NOMO-1 treated with dmso at 0.1 percent for 144 hours (cell line): ENCODE measurements at regions not wholly inside any gene's neighbourhood (a gene's known extent, or its start where the extent isn't known, plus 50 kb on each side); places are given as distances from the start of the nearest gene placed in this dataset.

Experiments used
- DNase-seq: peaks from one replicate; lab custom pipeline; 2025; ENCODE audit not compliant: unreplicated experiment; lab: John Stamatoyannopoulos, UW

DNA sequence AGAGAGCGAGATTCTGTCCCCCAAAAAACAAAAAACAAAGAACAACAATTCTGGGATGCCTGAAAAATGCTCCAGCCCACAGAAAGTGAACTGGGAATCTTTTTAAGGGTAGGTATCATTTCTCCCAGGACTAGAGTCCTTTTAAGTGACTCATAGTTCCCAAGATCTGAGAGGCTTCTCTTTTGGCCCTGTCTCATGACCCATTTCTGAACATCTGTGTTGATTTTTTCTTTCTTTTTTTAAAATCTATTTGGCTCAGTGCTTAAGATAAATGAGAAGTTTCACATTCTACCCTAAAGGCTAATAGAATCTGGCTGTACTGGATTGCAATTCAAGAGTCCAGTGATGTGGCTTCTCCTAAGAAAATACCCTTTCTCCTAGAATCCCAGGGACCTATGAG, 217.6 kb upstream of the FOXQ1 start:
- no peak for DNase-seq

DNA sequence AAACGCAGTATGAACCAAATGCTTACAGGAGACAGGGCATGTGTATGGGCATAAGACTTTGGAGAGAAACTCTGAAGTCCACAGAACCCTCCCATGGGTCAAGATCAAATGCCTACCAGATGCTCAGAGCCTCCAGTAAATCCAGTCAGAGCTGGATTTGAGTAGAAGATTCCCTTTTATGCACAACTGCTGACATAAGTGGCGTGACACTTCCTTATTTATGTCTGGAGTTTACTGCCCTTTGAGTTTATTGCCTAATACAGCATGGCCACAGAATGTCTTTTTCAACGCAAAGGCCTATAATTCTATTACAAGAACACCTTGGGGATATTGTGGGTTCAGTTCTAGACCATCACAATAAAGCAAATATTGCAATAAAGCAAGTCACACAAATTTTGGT, 220.0 kb upstream of the FOXQ1 start:
- no peak for DNase-seq

DNA sequence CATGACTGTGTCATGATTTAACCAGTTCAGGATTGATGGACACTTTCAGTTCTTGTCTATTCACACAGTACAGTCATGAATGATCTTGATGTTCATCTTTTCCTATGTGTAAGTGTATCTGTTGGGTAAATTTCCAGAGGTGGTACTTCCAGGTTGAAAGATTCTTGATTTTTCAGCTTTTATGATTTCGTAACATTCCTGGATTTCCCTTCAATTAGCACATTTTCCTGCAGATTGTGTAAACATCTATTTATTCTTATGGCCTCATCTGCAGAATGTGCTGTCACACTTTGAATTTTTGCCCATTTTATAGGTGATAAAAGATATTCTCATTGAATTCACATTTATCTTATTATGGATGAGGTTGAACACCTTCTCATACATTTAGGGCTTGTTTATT, 222.0 kb upstream of the FOXQ1 start:
- no peak for DNase-seq

DNA sequence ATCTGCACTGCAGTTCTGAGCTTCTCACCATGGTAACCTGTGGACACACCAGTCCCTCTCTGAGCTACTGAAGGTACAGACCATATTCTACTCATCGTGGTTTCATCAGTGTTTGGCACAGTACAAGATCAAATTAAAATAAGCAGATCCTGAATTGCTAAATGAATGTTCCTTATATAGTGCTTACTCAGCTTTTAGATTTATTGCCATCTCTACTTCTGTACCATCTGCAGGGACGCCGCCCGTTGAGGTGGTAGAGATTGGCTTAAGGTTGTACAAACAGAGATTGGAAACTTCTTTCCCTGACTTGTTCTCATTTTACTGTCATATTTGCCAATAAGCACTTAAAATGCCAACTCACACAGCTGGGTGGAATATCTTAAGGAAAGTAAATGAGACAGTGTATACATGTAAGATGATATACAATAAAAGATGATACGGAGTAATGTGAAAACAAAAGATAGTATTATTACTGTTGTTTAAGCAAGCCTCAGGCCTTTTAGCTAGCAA, 223.4 kb upstream of the FOXQ1 start:
- no peak for DNase-seq

- DNase-seq, result no peak
Measured at GRCh38 chr6:1087154-1087843, 224.6 kb upstream of the FOXQ1 start.

DNA sequence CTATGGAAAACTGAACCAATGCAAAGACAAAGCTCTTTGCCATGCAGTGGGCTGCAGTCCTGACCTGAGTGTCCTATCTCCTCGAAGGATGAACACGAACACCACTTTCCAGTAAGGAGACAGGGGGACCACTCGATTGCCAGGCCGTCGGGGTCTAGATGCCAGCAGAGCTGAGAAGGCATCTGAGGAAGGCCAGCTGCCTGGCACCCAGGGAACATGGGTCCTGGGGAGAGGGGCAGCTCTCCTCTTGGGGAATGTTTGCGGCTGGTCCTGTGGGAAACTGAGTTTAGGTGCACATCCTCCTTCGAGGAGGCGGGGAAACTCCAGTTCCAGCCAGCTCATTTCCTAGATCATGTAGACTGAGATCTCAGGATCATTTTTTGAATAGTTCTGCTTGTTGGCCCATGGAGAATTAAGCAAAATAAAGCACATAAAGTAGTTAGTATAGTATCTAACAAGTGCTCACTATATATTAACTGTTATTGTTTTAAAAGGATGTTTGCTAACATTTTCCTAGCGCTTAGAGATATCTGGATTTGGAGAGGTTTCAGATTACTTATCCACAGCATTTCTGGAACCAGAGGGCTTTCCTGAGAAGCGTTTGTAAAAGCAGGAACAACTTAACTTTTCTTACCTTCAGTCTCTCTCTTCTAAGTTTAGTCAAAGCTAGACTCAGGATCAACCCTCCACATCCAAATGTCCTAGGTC, 225.3 kb upstream of the FOXQ1 start:
- DNase-seq, result no peak

DNA sequence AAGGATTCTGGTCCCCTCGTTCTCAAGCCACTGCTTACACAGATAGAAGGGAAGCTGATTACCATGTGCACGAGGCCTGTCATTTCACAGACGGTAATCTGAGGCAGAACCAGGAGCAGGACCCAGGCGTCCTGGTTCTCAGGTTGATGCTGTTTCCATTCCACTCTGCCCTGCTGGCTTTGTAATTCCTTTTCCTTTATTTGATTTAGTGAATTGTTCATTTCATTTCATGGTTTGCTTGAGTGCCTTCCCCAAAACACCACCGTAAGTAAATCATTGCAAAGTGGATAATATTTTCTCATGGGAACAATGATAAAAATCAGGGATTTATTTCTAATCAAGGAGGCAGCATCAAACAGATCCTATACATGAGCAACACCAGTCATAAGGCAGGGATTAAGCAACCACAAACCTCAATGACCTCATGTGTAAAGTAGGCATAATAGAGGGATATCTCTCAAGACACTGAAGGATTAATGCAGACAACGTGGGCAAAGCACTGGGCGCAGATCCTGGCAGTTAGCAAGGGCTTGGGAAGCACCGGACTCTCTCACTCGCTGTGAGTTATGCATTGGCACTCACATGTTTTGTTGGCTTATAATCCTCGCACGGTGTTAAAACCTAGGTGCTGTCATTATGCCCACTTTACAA, 229.5 kb upstream of the FOXQ1 start:
- no peak for DNase-seq

DNA sequence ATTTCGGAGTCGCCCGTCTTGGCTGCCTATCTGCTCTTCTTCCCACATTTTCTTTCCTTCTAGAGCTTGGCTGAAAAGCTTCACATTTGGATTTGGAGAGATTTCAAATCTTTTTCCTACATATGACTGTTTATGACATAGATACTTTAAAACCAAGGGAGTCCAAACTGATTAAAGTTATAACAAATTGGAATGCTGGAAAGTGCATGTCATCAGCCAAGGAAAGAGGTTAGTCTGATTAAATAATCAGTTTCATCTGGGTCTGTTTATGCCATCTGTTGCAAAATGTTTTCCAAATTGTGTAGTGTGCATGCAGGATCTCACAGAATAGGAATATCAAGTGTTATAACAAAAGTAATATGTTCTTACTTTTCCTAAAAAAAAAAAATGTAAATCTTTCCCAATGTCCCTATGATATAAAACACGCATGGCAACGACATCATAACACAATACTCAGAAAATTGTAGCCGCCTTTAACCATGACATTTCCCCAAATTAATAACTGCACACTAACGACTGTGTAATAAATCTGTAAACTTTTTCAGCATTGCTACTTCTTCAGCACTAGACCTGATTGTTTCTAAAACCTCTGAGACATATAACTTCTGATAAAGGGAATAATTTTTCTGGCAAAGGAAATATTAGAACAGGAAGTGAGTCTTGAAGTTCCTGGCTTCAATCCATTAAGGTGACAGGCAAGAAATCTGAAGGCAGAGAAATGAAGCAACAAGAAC, 230.2 kb upstream of the FOXQ1 start:
- no peak for DNase-seq

DNA sequence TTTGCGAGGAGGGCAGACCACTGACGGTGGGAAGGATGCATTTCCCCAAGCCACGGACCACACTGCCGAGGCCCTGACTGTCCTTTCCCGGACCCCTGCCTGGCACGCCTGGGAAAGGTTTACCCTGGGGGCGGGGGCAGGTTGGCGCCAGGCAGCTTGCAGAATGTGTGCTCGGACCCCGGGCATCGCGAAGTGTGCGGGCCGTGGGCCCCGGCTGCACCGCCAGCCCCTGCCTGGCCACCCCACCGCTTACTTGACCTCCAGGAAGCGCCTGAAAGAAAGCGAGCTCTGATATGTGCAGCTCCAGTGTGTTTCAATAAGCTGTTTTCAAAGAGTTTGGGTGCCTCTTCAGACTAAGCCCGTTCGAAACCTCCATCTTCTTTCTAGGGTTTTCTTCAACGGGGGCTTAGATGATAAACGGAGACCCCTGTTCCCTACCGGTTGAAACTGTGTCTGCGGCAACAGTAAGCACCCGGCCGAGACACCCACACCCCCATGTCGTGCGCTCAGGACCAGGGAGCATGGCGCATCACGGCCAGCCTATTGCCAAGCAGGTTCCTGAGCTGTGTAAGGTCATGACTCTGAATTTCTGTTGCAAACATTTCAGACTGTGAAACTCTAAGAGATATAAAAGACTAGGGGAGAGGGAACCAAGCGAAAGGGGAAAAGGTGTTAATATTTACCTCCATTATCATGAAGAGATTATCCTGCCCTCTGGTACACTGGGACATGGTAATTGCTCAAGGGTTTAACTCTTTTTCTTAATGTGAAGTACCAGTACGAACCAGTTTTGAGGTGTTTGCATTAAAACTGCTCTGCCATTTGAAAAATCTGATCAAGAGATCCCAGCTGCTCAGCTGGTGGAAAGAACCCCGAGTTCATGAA, 231.2 kb upstream of the FOXQ1 start:
- DNase-seq, result no peak

DNA sequence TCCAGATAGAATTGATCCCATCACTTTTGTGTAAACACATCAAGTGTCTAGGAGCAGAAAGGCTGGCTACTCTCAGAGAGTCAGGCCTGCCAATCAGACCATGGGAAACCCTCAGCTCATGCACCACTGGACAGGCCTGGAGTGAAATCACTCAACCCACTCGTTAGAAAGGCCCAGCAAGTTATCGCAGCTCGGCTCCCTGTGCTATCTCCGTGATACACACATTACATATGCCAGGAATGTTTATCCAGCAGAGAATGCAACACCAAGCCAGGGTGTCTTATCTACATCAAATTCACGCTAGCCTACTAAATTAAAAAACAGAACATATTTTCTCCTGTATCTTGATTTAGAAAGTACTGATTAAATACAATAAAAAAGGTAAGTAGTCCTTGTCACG, 232.4 kb upstream of the FOXQ1 start:
- no peak for DNase-seq

GRCh38 chr6:1077478-1078416, 234.2 kb upstream of the FOXQ1 start:
- DNase-seq, result no peak

DNA sequence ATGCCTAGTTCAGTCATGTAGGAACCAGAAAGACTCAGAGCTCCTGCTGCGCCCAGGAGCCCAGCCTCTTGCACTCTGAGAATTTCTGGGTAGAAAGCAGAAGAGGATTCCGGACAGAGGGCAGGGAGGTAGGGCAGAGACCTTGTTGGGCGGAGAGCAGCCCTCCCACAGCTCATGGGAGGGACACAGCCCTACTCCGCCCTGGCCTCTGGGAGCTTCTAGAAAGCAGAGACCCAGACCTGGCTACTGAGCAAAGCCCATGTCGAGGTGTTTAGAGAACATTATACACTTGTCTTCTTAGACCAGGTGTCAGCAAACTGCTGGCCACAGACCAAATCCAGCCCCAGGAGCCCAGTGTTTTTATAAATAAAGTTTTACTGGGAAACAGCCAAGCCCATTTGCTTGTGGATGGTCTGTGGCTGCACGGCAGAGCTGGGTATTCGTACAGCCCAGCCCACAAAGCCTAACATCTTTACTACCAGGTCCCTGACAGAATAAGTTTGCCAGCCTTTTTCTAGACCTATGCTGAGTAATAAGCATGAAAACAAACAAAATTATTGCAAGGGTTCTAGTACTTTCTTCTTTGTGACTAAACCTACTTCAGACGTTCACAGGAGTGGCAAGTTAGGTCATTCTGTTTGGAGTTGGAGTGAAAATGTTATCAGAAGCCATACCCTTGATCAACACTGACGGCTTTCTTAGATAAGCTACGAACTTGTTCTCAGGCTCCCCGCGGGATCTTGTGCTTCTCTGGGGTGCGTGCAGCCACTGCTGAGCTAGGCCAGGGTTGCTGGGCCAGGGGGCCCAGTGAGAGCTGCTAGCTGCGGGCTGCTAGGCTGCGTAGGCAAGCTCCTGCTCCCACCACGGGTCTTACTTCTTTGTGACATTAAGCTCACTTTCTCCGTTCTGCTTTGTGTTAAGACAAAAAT, 235.1 kb upstream of the FOXQ1 start:
- DNase-seq, result no peak

- no peak for DNase-seq
Measured at GRCh38 chr6:1075880-1076279, 236.0 kb upstream of the FOXQ1 start.

DNA sequence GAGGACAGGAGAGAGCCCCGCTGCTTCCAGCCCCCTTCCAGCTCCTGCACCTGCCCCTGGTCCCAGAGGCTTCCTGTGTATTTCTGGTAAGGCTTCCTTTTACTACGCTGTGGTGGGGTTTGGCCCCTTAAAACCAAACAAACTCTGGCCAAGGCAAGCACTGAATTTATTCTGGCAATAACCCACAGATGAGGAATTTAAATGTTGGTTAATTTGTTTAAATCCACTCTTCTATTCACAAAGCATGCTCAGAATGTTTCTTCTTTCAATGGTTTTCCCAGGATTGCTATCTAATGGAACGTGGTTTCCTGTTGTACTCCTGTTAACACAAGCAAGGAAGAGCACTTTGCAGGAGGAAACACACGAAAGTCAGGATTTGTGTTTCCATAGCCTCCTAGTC, 236.5 kb upstream of the FOXQ1 start:
- DNase-seq, result no peak

DNA sequence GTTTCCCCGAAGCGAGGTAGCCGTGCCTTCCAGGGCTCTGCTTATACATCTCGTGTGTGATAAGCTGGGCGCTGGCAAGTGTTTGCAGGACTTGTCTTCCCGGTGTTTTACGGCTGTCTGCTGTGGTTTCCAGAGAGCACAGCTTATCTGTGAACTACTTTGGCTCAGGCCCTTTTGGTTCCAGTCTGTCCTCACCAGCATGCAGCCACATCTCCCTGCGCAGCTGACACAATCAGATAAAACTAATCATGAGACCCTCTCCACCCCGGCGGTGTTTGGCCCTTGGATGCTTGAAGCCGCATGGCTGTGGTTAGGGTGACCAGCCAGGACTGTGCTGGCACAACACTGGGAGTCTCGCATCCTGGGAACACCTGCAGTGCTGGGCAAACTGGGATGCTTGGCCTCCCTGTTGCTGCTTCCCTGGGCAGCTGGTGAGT, 241.8 kb upstream of the FOXQ1 start:
- DNase-seq, result no peak

DNA sequence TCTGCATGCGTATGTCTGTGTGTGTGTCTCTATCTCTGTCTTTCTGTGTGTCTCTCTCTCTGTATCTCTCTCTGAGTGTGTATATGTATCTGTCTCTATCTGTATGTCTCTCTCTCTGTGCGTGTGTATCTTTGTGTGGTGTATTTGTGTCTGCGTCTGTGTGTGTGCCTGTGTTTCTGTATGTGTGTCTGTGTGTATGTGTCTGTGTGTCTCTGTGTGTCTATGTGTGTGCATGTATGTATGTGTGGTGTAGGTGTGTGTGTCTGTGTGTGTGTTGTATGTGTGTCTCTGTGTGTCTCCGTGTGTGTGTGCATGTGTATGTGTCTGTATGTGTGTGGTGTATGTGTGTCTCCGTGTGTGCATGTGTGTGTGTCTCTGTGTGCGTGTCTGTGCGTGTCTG, 243.0 kb upstream of the FOXQ1 start:
- no peak for DNase-seq

- DNase-seq, result no peak
Measured at GRCh38 chr6:1068068-1068467, 243.8 kb upstream of the FOXQ1 start.

DNA sequence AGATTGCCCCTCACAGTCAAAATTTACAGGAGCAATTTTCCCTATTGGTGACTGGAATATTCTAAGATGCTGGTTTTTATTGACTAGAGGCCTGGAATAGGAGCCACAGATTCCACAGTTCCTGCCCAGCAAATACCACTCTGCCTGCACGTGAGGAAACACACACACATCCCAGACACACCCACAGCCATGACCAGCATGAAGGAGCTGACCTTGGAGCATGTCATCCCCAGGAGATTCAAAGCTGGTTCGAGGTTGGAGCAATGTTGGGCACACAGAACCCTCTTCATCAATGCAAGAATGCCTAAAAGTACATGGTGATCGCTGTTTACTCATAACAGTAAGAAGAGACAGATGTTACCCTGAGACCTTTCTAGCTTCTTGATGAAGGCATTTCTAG, 244.6 kb upstream of the FOXQ1 start:
- DNase-seq, result no peak
